NCI-H2171 (cell line): ENCODE measurements at regions not wholly inside any gene's neighbourhood (a gene's known extent, or its start where the extent isn't known, plus 50 kb on each side); places are given as distances from the start of the nearest gene placed in this dataset.
"Not testable (repeated sequence)": the region's sequence is repeated elsewhere in the genome, so short reads cannot be mapped to it uniquely, and the experiment has no call there.

Experiments
- DNase-seq: peaks from one replicate; lab custom pipeline; 2025; lab: John Stamatoyannopoulos, UW

GRCh38 chr11:81280228-81280627 lies 1453.4 kb downstream of the FAM181B start:
- not testable (repeated sequence) for DNase-seq

- DNase-seq = no peak
Measured at GRCh38 chr11:81278991-81279390, 1454.7 kb downstream of the FAM181B start.

DNA sequence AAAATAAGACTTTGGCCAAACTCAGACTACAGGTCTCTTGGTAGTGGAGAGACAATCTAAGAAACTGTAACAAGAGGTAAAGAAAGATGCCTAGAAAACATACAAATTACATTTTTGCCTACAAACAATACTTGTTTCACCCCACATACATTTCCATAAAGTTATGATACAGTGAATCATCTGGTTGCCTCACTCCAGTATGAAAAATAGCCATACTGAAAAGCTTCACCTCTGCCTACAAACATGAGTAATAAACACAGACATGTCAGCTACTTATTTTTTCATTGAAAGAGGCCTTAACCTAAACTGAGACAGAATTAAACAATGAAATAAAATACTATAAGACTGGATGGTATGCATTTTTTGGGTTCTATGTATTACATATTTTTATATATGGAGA lies 1463.0 kb downstream of the FAM181B start:
- DNase-seq = no peak

- no peak for DNase-seq
Measured at GRCh38 chr11:81267246-81267645, 1466.4 kb downstream of the FAM181B start.

DNA sequence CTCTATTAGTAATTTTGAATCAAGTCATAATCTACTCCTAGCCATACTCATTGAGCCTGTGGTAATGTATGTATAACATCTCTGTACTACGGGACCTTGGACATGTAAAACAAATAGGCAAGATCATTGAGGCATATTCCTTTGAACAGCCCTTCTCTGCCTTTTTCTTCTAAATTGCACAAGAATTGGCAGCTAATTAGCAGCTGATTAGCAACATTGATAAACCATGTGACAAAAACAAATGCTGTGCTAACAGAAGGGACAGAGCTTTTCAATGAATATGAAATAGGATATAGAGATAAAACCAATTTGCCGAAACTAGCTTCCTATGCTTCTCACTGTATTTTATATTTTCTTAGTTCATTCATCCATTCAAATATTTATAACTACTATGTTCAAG lies 1474.2 kb downstream of the FAM181B start:
- DNase-seq = no peak

DNA sequence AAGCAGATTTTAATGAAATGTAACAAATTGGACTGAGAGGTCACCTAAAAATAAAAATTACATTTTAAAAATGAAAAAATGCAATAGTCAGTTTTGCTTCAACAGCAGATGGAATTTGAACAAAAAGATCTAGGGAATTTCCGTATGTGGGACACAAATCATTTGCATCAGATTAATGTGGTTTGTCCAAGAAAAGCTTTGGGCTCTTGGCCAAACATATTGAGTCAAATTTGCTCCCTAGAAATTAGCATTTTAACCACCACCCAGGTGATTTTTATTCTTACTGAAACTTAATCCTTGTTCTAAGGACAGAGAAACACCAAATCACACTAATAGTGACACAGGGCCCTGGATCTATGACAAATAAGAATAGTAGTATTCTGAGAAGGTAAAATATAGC lies 1477.8 kb downstream of the FAM181B start:
- DNase-seq = no peak

DNA sequence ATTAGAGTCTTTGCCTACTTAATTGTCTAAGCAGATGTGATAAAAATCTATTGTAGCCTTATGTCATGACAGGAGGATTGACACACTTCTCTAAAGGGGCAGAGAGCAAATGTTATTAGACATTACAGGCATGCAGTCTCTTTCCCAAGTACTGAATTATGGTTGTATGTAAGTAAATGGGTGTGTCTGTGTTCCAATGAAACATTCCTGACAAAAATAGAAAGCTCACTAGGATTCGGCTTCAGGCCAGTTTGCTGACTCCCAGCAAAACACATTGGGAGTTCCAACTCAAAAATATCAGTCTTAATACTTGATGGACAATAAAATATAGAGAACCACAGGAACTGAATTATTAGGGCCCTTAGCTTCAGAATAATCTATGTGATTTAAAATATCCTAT lies 1480.4 kb downstream of the FAM181B start:
- no peak for DNase-seq

DNA sequence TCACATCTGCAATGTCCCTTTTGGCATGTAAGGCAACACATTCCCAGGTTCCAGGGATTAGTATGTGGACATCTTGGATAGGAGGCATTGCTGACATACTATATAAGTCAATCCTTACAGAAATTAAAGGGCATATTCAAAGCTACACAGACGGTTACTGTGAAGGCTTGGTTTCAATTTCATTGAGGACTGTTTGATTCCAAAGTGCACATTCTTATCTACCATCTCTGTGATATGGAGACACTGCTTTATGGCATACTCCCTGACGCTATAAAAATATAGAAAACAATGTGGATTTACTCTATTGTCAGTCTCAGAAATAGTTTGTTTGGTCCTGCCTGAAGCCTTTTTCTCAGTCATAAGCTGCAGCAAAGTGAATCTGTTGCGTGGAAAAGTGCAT lies 1486.7 kb downstream of the FAM181B start:
- no peak for DNase-seq

- DNase-seq = no peak
Measured at GRCh38 chr11:81245791-81246190, 1487.9 kb downstream of the FAM181B start.

GRCh38 chr11:81241672-81242275 lies 1491.9 kb downstream of the FAM181B start:
- DNase-seq = no peak

DNA sequence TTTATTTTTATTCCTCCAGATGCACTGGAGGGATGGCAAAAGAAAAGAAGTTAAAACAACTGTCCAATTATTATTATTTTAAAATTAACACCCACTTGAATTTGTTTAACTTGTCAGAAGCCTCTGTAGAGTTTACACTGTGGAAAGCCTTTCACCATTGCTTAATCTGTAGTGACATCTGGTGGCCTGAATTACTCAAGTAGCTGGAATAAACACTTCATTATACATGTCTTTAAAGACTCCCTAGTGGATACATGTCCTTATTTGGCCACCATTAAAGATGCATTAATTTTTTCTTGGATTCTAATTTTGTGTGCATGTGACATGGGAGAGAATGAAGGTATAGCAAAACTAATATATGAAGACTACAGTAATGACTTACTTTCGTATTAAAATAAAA lies 1496.5 kb downstream of the FAM181B start:
- DNase-seq = no peak

GRCh38 chr11:81227409-81227808 lies 1506.3 kb downstream of the FAM181B start:
- DNase-seq = not testable (repeated sequence)

DNA sequence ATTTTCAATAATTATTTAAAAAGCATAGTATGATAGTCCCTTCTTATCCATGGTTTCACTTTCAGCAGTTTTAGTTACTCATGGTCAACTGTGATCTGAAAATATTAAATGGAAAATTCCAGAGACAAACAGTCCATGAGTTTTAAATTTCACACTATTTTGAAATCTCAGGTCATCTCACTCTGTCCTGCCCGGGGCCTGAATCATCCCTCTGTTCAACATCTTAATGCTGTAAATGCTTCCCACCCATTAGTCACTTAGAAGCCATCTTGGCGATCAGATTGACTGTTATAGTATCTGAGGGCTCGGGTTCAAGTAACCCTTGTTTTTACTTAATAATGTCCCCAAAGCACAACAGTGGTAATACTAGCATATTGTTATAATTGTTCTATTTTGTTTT lies 1509.3 kb downstream of the FAM181B start:
- no peak for DNase-seq

DNA sequence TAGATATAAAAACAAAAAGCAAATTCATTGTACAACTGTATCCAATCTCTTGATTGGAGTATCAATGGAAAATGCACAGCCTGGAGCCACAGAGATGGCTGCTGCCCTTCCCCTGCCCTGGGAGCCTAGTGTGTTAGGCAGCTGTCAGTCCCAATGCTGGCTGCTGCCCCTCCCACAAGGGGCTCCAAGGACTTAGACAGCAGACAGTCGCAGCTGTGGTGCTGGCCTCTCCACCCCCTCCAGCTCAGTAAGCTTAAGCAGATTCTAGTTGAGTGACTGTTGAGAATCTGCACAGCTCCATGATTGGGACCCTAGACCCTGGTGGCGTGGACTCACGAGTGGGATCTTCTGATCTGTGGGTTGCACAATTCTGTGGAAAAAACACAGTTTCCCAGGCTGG lies 1511.2 kb downstream of the FAM181B start:
- no peak for DNase-seq

DNA sequence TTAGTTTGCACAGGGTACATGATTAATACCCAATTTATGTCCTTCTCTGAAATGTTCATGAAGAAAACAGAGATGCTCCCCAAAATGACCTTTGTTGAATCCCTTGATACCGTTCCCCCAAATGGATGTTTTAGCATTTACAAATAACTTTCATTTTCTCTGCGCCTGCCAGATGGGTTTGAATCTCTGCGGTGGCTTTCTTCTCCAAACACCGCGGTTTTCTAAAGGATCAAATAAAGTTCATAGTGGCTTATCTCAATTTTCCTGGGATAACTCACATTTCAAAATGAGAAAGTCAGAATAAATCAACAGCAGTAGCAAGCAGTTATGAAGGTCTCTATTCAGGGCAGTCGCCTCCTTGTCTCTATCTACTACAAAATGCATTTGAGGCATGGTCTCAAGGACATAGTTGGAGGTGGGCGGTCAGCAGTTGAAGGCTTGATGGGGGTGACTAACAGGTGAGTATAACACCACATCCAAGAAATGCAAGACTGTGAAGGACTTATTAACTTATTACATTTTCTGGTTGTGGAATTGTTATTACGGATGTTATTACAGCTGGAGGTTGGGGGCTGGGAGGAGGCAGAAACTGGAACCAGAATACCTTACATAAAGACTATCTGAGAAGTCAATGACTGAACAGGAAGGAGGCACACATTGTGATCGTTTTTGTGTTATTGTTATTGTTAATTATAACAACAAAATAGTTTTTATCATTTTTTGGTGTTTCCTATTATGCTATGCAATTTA lies 1513.3 kb downstream of the FAM181B start:
- DNase-seq = no peak

GRCh38 chr11:81219661-81220060 lies 1514.0 kb downstream of the FAM181B start:
- no peak for DNase-seq

- DNase-seq = no peak
Measured at GRCh38 chr11:81218440-81218839, 1515.2 kb downstream of the FAM181B start.

DNA sequence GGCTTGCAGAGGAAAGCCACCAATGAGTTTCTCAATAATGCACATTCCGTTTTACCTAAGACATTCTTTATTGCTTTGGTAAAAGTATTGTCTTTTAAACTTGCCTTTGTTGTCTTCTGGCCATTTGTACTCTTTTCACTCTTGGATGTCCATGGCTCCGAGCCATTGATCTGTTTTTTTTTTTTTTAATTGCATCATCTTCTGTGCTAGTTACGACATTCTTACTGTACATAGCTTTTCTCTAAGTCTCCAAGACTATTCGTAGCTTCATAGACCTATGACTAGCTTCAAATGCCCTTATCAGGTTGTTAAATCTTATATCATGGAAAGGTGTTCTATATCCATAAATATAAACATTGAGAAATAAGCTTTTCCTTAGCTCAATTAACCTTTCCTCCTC lies 1522.6 kb downstream of the FAM181B start:
- no peak for DNase-seq

GRCh38 chr11:81207421-81208054 lies 1526.1 kb downstream of the FAM181B start:
- no peak for DNase-seq

DNA sequence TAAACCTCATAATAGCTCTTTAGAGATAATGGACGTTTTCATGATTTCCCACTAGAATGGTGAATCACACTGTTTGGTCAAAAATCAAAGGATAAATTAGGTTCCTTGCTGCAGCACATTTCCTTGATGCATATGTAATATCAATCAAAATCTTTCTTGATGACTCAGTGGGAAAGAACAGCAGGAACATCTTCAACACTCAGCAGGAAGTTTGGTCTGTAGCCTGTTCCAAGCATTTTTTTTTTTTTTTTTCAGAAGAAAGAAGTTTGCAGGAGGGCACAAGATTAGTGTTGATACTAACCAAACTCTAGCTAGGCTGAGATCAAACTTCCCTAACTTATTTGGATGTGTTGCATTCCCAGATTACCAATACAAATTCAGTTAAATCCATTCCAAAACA lies 1529.8 kb downstream of the FAM181B start:
- no peak for DNase-seq

DNA sequence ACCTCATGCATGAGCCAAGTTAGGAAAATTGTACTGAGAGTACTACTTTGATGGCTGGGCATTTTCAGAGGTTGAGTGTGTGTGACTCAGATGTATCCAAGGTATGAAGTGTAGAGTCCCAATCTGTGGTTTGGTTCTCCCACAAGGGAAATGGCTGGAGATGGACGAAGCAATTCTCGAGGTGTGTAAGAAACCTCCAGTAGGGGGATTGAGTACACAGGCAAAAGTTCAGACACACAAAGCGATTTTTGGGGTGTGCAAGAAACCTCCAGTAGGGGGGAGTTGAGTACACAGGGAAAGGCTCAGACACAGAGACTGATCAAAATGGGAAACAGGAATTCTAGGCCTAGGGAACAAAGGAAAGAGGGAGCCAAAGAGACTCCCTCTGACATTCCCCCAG lies 1536.3 kb downstream of the FAM181B start:
- no peak for DNase-seq

DNA sequence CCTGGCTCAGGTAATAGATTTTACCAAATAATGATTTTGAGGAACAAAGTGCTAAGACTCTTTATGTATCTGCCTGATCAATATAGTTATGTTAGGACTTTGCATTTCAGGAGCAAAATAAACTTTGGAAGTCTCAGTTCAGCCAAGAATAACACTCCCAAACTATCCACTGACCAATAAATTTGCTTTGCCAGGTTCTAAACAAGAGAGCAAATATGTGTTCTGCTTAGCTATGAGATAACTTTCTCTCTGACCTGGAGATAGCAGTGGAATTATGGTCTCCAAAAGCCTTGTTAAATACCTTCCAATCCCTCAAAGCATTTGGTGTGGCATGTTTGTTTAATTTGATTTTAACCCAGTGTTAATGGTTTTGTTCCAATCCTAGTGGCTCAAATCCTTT lies 1541.1 kb downstream of the FAM181B start:
- DNase-seq = no peak

- no peak for DNase-seq
Measured at GRCh38 chr11:81190546-81190945, 1543.1 kb downstream of the FAM181B start.
